ENCODE measurements at regions not wholly inside any gene's neighbourhood (a gene's known extent, or its start where the extent isn't known, plus 50 kb on each side); places are given as distances from the start of the nearest gene placed in this dataset.
"Not testable (repeated sequence)": the region's sequence is repeated elsewhere in the genome, so short reads cannot be mapped to it uniquely, and the experiment has no call there.

GRCh38 chr12:131381716-131382430 is 329.0 kb upstream of the SFSWAP start:
- no peak for DNase-seq

DNA sequence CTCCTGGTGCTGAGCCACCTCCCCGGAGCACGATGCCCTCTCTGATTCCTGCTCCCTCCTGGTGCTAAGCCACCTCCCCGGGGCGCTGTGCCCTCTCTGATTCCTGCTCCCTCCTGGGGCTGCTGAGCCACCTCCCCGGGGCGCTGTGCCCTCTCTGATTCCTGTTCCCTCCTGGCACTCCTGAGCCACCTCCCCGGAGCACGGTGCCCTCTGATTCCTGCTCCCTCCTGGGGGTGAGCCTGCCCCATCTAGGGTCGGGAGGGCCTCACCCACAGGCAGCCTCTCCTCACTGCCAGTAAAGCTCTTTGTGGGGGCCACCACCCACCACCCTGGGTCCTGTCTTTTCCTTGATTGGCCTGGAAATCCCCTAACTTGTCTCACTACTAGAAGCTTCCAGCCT is 327.6 kb upstream of the SFSWAP start:
- DNase-seq = no peak

GRCh38 chr12:131383741-131384543 is 326.9 kb upstream of the SFSWAP start:
- DNase-seq = no peak

- no peak for DNase-seq
Measured at GRCh38 chr12:131384544-131384855, 326.4 kb upstream of the SFSWAP start.

- no peak for DNase-seq
Measured at GRCh38 chr12:131385313-131386166, 325.4 kb upstream of the SFSWAP start.

DNA sequence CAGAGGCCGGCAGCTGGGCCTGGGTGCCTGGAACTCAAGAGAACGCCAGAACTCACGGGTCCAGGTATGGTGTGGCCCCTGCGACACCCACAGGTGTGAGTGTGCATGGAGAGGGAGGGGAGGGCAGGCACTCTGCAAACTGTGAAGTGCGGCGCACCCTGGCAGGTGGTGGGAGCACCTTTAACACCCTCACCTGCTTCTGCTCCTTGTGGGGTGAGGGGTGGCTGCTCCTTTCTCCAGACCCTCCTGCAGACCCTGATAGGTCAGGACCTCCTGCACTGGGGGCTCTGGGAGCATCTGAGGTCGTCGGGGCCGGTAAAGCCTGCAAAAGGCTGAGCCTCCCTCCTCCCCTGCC is 324.7 kb upstream of the SFSWAP start:
- no peak for DNase-seq

GRCh38 chr12:131386781-131387180 is 324.1 kb upstream of the SFSWAP start:
- no peak for DNase-seq

DNA sequence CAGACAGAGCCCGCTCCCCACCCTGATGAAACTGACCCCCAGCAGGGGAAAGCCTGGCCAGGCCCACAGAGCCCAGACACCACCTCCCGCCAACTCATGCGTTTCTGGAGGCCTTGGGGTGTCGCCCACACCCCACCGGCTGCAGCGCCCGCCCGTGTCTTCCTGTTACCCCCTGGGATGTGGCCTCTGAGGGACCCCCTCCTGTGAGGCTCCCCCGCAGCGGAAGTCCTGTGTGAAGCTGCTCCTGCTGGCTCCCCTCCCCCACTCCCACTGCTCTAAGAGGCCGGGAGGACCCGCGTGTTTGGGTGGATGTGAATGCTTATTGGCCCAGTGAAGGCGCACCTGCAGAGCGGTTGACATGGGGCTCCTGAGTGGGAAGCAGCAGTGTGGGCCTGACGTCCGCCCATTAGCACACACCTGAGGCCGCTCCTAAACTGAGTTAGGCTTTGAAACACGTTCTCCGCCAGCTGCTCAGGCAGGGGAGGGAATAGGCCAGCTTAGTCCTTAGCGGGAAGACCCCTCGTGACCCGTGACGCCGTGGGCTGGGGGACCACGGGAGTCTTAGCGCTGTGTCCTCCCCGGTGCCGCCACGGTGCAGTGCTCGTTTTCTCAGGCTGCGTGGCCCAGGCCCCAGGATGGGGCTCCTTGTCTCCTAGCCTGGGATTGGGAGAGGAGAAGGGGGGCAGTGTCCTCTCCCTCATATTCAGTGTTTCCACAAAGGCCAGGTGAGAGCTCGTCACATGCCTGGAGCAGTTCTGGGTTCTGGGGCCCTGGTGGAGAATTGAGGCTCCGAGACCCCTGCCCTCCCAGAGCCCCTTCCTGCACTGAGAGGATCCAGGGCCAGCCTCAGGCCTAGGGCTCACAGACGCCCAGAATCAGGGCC is 323.4 kb upstream of the SFSWAP start:
- no peak for DNase-seq

DNA sequence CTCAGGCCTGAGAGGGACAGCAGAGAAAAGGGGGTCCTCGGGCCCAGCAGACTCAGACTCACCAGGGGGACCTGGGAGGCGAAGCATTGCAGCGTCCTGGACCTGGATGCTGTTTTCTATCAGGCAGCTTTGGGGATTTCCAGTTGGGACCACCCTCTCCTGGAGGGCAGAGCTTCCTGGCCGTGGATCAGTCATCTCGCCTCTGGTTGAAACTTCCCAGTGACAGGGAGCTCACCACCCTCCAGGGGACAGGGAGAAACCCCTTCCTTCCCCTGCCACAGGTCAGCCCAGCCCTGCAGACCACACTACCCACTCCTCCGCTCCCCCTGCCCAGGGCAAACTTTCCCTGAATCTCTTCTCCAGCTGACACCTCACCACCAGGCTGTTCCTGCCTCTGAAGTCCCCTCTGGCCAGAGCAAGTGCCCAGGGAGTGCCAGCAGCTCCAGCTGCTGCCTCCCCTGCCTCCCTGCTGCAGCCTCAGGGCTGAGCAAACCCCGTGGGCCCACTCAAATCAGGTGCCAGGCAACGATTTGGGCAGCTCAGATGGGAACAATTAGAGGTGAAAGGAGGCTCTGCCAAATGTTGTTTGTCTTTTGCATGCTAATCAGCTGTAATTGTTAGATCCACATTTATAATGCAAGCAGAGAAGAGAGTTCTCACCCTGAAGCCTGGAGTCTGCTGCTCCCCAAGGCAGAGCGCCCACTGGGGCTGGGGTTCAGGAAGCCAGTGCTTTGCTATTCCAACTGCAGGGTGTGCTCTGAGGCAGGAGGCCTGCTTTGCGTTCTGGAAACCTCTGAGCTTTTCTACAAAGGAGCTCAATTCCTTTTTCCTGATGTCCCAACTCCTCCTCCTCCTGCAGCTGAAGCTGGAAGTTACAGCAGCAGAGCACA is 322.5 kb upstream of the SFSWAP start:
- not testable (repeated sequence) for DNase-seq

DNA sequence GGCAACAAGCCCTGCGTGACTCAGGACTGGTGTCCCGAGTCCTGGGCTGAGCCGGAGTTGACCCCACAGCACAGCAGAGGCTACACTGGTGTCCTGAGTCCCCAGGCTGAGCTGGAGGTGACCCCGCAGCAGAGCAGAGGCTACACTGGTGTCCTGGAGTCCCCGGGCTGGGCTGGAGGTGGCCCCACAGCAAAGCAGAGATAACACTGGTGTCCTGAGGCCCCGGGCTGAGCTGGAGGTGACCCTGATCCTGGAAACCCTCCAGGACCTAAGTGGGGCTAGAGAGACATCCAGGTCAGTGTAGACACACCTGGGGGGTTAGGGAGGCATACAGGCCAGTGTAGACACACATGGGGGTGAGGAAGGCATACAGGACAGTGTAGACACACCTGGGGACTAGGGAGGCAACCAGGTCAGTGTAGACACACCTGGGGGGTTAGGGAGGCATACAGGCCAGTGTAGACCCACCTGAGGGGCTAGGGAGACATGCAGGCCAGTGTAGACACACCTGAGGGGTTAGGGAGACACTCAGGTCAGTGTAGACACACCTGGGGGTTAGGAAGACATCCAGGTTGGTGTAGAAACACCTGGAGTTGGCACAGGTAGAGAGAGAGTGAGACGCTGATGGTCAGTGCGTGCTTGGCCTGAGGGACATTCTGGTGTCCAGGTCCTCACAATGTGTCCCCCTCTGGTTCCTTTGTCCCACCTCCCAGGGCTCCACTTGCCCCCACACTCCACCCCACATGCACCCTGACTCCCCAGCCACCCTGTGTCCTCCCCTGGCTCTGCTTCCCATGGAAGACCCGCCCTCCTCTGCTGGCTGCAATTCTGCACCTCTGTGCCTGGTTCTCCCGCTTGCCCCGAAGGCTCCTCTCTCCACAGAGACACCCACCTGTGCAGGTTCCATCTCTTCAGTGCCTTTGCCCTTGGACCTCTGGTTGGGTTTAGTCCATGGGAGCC is 321.6 kb upstream of the SFSWAP start:
- DNase-seq = no peak

DNA sequence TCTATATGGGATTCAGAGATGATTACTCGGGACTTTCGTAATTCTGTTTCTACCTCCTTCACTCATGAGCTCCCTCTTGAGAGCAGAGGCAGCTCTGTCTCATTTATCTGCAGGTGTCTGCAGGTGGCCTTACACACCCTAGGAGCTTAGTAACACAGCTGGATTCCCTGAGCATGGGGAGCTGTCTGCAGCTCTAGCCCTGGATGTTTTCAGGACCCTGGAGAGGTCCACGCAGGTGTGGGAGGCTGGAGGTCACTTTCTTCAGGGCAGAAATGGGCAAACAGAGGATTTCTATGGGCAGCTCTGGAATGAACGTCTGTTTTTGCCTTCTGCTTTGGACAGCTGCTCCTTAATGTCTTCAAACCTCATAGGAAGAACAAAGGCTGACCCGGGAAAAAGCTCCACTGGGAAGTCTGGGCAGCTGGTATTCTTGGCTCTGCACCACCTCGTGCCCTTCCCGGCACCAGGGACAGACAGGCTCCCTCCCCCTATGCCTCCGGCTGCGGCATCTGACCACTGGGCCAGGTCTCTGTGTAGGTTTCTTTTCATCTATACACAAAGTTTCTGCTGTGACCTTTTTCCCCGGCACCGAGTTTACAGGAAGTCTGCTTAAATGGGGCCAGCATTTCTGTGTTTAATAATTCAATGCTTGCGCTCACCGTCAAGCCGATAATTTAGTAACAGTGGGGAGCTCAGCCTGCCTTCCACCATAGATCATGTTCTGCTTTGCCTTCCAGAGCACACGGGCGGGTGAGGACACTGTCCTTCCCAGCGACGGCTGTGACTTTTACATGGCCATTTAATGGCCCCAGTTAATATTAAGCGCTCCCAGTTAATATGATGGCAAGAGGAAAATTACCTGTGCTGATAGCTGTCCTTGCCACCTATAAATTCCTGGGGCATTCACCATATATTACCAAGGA is 320.2 kb upstream of the SFSWAP start:
- no peak for DNase-seq

- no peak for DNase-seq
Measured at GRCh38 chr12:131391399-131391798, 319.5 kb upstream of the SFSWAP start.

DNA sequence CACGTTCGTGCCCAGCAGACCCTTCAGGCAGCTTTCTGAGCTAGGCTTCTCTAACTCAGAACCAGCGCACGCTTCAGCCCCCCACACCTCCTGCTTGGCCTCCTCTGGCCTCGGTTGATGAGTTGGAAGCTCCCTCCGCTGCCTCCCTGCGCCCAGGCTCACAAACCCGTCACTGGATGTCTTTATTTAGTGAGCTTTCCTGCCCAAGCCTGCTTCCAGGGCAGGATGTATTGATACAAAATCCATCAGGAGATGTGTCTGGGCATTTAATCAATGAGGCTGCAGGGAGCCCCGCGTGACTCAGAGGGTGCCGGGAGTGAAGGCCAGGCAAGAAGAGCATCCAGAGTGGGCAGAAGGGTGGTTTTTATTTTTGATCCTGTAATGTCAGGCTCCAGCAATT is 316.1 kb upstream of the SFSWAP start:
- not testable (repeated sequence) for DNase-seq

GRCh38 chr12:131395209-131395684 is 315.6 kb upstream of the SFSWAP start:
- not testable (repeated sequence) for DNase-seq

- DNase-seq = no peak
Measured at GRCh38 chr12:131395971-131396573, 314.8 kb upstream of the SFSWAP start.

GRCh38 chr12:131397493-131398181 is 313.3 kb upstream of the SFSWAP start:
- DNase-seq = no peak

DNA sequence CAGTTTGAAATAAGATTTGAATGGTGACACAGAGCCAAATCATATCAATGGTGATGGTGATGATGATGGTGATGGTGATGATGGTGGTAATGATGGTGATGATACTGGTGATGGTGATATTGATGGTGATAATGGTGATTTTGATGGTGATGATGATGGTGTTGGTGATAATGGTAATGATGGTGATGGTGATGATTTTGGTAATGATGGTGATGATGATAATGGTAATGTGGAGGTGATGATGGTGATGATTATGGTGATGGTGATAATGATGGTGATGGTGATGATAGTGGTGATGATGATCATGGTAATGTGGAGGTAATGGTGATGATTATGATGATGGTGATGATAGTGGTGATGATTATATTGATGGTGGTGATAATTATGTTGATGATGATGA is 311.9 kb upstream of the SFSWAP start:
- DNase-seq = no peak
